ENCODE measurements at regions not wholly inside any gene's neighbourhood (a gene's known extent, or its start where the extent isn't known, plus 50 kb on each side); places are given as distances from the start of the nearest gene placed in this dataset.
"Not testable (repeated sequence)": the region's sequence is repeated elsewhere in the genome, so short reads cannot be mapped to it uniquely, and the experiment has no call there.

- no peak for DNase-seq
Observed at GRCh38 chr14:81971911-81972310, 438.3 kb upstream of the SEL1L start.

- no peak for DNase-seq
Observed at GRCh38 chr14:81972601-81973000, 438.9 kb upstream of the SEL1L start.

DNA sequence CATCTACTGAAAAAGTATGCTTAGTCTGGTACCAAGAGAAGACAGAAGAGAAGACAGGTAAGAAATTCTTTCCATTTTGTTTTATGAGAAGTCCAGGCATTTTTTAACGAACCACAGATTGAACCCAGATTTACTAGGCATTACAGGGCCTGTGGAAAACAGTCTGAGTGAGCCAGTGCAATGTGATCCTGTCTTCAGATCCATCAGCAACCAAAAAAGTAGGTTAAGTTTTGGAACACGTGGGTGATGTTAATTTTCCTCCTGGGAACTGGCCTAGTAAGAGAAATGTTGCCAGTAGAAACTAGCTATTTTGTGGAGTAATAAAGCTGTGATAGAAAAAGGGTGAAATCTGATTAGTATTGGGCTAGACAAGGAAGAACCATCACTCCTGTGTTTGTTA, 440.9 kb upstream of the SEL1L start:
- DNase-seq: no peak

GRCh38 chr14:81980601-81981306, 447.1 kb upstream of the SEL1L start:
- DNase-seq: no peak

- DNase-seq: no peak
Observed at GRCh38 chr14:81981307-81981675, 447.6 kb upstream of the SEL1L start.

- no peak for DNase-seq
Observed at GRCh38 chr14:81982046-81982445, 448.4 kb upstream of the SEL1L start.

DNA sequence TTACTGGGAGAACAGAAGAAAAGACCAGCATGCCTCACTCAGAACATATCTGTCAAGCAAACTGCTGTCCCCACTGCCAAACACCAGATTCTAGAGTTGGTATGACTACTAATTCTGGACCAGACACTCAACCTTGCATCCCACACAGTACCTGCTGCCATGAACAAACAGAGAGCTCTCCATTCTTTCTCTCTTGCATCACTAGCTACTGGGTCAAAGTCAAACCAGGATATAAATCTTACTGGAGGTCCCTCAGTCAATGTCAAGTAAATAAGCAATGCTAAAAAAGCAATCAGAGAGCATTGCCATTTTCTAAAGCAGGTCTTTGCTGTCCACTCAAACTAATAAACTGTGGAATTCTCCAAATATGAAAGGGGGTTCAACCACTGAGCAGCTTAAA, 452.4 kb upstream of the SEL1L start:
- DNase-seq: no peak

- DNase-seq: no peak
Observed at GRCh38 chr14:81989211-81989610, 455.6 kb upstream of the SEL1L start.

- DNase-seq: peak; percentile 4
Observed at GRCh38 chr14:81990312-81990761, 456.7 kb upstream of the SEL1L start.

GRCh38 chr14:81991998-81992397, 458.3 kb upstream of the SEL1L start:
- DNase-seq: no peak

GRCh38 chr14:81993432-81993831, 459.8 kb upstream of the SEL1L start:
- DNase-seq: no peak

GRCh38 chr14:82003426-82003825, 469.8 kb upstream of the SEL1L start:
- DNase-seq: no peak

GRCh38 chr14:82009076-82009475, 475.4 kb upstream of the SEL1L start:
- no peak for DNase-seq

DNA sequence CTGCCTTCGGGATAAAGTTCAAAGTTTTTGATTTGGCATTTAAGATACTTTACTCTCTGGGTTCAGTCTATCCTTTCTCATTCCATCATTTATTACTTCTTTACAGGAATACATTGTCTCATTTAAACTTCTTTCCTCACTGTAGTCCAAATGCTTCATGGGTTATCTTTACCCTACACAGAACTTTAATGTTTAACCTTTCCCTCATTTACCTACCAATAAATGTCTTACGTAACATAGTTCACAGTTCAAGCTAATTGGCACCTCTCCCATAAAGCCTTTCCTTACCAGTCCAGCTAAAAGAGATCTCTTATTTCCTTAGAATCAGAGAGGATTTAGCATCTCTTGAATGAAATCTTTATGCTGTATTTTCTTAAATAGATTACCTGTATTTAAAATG, 476.3 kb upstream of the SEL1L start:
- DNase-seq: no peak

- no peak for DNase-seq
Observed at GRCh38 chr14:82011460-82011859, 477.8 kb upstream of the SEL1L start.

- DNase-seq: no peak
Observed at GRCh38 chr14:82029038-82029437, 495.4 kb upstream of the SEL1L start.

GRCh38 chr14:82035397-82035796, 501.7 kb upstream of the SEL1L start:
- no peak for DNase-seq

DNA sequence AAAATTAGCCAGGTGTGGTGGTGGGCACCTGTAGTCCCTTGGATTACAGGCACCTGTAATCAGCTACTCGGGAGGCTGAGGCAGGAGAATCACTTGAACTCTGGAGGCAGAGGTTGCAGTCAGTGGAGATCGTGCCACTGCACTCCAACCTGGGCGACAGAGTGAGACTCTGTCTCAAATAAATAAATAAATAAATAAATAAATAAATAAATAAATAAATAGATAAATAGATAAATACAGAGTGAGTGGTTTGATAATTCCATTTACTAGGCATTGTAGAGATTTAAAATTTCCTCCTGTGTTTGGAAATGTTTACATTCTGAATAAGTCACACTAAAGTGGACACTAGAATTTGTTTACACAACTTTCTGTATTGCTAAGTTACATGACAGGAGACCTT, 504.4 kb upstream of the SEL1L start:
- DNase-seq: not testable (repeated sequence)

DNA sequence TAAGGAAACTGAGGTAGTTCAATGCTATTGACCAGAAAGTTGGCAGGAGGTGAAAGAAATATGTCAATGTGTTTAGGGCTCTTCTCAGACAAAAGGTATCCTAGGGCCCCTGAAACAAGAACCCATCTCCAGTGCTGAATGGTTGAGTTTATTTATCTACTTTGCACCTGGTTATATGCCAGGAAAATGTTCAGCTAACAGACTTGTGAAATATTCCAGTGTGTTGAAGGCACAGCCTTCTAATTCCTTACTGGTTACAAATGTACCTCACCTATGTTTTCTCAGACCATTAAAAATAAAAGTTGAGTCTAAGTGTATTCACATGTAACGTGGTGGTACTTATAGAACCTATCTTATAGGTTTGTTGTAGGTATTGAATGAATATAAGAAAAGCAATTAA, 511.7 kb upstream of the SEL1L start:
- no peak for DNase-seq

DNA sequence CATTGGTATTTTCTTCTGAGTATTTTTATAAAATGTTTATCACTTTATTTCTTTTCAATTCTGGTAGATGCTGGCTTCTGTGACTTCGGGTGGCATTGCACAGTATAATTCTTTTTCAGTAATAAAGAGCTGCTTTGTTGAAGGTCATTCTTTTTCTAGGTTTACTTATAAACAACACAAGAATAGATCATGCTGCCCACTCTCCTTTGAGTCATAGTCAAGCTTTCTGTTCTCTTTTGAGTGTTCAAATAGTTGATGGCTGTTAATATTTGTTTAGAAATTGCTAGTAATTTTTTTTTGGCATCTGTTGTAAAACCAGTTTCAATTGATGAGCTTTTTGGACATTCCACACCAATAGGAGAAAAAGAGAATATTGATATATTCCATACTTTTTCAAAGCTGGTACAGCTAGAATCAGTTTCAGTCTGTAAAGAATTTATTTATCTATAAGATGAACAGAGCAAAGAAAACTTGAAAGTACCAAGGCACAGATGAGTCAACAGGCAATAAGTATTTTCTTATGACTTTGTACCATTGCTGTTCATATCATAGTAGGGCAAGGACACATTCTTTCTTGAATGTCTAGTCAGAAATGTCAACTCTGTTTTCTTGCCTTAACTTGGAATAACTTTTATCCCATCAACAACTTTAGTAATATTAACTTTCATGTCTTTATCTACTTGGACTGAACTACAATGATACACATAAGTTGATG, 513.0 kb upstream of the SEL1L start:
- no peak for DNase-seq

- no peak for DNase-seq
Observed at GRCh38 chr14:82047777-82048470, 514.3 kb upstream of the SEL1L start.

- DNase-seq: no peak
Observed at GRCh38 chr14:82052778-82053177, 519.1 kb upstream of the SEL1L start.

- no peak for DNase-seq
Observed at GRCh38 chr14:82055515-82056115, 522.0 kb upstream of the SEL1L start.

- no peak for DNase-seq
Observed at GRCh38 chr14:82060219-82060618, 526.6 kb upstream of the SEL1L start.
